CD14-positive monocyte (primary cell): ENCODE measurements at regions not wholly inside any gene's neighbourhood (a gene's known extent, or its start where the extent isn't known, plus 50 kb on each side); places are given as distances from the start of the nearest gene placed in this dataset.

ENCODE experiments used
- DNase-seq, 3 donors: peaks; one replicate each; pipeline ENCODE4 v3.0.0-alpha.2; 2011 to 2022
- H2AFZ ChIP-seq: 2 replicates; pipeline ENCODE4 v1.6.0; 2012; ENCODE audit warnings: mild to moderate bottlenecking, low read depth, low read length, inconsistent platforms; ENCODE audit not compliant: insufficient read depth, poor library complexity, severe bottlenecking
- H3K27ac ChIP-seq, 2 donors: 1 replicate in 1 of 2; 2 replicates in 1 of 2; pipeline ENCODE4 v1.5.1; 2012 to 2013; ENCODE audit warnings: low read length in 2 of 2, control low read depth in 1 of 2, inconsistent platforms in 1 of 2, low read depth in 1 of 2, mild to moderate bottlenecking in 1 of 2
- H3K27me3 ChIP-seq, 2 donors: one replicate each; pipeline versions ENCODE4 v1.6.0 to v1.6.1; 2011 to 2013; ENCODE audit warnings: low read length in 2 of 2; ENCODE audit not compliant: control insufficient read depth in 2 of 2, insufficient read depth in 2 of 2
- H3K36me3 ChIP-seq, 2 donors: replicated peaks in 1 of 2; 1 replicate in 1 of 2; 2 replicates in 1 of 2; pipeline versions ENCODE4 v1.5.1 to v1.6.1; 2012 to 2013; ENCODE audit warnings: low read length in 2 of 2, control low read depth in 1 of 2, inconsistent platforms in 1 of 2, mild to moderate bottlenecking in 1 of 2; ENCODE audit not compliant: insufficient read depth in 2 of 2, control insufficient read depth in 1 of 2
- H3K4me1 ChIP-seq, 2 donors: 1 replicate in 1 of 2; 2 replicates in 1 of 2; pipeline versions ENCODE4 v1.5.1 to v1.6.1; 2012 to 2013; ENCODE audit warnings: low read length in 2 of 2, control low read depth in 1 of 2, inconsistent platforms in 1 of 2, mild to moderate bottlenecking in 1 of 2, moderate library complexity in 1 of 2; ENCODE audit not compliant: insufficient read depth in 2 of 2, control insufficient read depth in 1 of 2
- H3K4me2 ChIP-seq: replicated peaks from 2 replicates; pipeline ENCODE3; 2012; ENCODE audit warnings: low read length, moderate library complexity, mild to moderate bottlenecking; ENCODE audit not compliant: poor library complexity, severe bottlenecking; ENCODE audit errors: extremely low read depth
- H3K4me3 ChIP-seq, 3 experiments: fragments of 200-600 bp in 1 of 3; sonication (generic) in 1 of 3; replicated peaks in 1 of 3; 1 replicate in 2 of 3; 2 replicates in 1 of 3; pipeline ENCODE4 v1.5.1; 2011 to 2013; ENCODE audit warnings: low read length in 3 of 3, mild to moderate bottlenecking in 3 of 3, control low read depth in 2 of 3, low read depth in 2 of 3, inconsistent platforms in 1 of 3, moderate library complexity in 1 of 3
- H3K79me2 ChIP-seq: 2 replicates; pipeline ENCODE4 v1.6.0; 2012; ENCODE audit warnings: mild to moderate bottlenecking, control low read depth, inconsistent platforms, low read length, moderate library complexity; ENCODE audit not compliant: insufficient read depth
- H3K9ac ChIP-seq: 2 replicates; pipeline ENCODE4 v1.6.0; 2017; ENCODE audit warnings: low read length, mild to moderate bottlenecking; ENCODE audit not compliant: insufficient read depth, poor library complexity, severe bottlenecking
- H3K9me3 ChIP-seq, 2 donors: replicated peaks in 1 of 2; 1 replicate in 1 of 2; 2 replicates in 1 of 2; pipeline versions ENCODE4 v1.5.1 to v1.6.1; 2012 to 2013; ENCODE audit warnings: low read length in 2 of 2, control low read depth in 1 of 2; ENCODE audit not compliant: control insufficient read depth in 1 of 2, insufficient read depth in 1 of 2
- H4K20me1 ChIP-seq: 2 replicates; pipeline ENCODE4 v1.6.0; 2012; ENCODE audit warnings: mild to moderate bottlenecking, low read length, control low read depth, moderate library complexity; ENCODE audit not compliant: insufficient read depth
- H3K27ac Mint-ChIP-seq, 7 donors: one replicate each; pipeline ENCODE4 v1.8.0; 2020; ENCODE audit warnings: mild to moderate bottlenecking in 7 of 7, mixed read lengths in 7 of 7, moderate library complexity in 6 of 7, inconsistent platforms in 2 of 7
- H3K27me3 Mint-ChIP-seq, 3 donors: one replicate each; pipeline ENCODE4 v1.8.0; 2021 to 2022; ENCODE audit warnings: low read depth in 3 of 3, mild to moderate bottlenecking in 3 of 3, mixed read lengths in 3 of 3, moderate library complexity in 3 of 3, inconsistent platforms in 1 of 3
- H3K36me3 Mint-ChIP-seq, 2 donors: one replicate each; pipeline ENCODE4 v1.8.0; 2020; ENCODE audit warnings: mixed read lengths in 2 of 2, inconsistent platforms in 1 of 2, mild to moderate bottlenecking in 1 of 2
- H3K4me1 Mint-ChIP-seq: one replicate; pipeline ENCODE4 v1.8.0; 2020; ENCODE audit warnings: mild to moderate bottlenecking, mixed read lengths
- H3K4me3 Mint-ChIP-seq, 2 donors: one replicate each; pipeline ENCODE4 v1.8.0; 2020; ENCODE audit warnings: mild to moderate bottlenecking in 2 of 2, mixed read lengths in 2 of 2, moderate library complexity in 1 of 2
- H3K9me3 Mint-ChIP-seq, 7 donors: one replicate each; pipeline ENCODE4 v1.8.0; 2020 to 2022; ENCODE audit warnings: mixed read lengths in 7 of 7, mild to moderate bottlenecking in 6 of 7, moderate library complexity in 6 of 7, inconsistent platforms in 2 of 7
- WGBS: methylation state at CpG from one replicate; pipeline ENCODE4 v1.1.5; 2013; ENCODE audit warnings: missing lambda C conversion rate; ENCODE audit not compliant: insufficient coverage; 5-methylcytosine and 5-hydroxymethylcytosine counted together
- intact Hi-C, 2 donors: fragments of 100-400 bp; cut with micrococcal nuclease; formaldehyde crosslinking; loops; one replicate each; pipeline versions ENCODE4 v1.15.0 to v1.15.1; 2023
- TF ChIP-seq, protein P1 (sequence below): fragments of 200-600 bp; IDR thresholded peaks from one replicate; pipeline ENCODE4 v1.8.0; 2022; ENCODE audit warnings: antibody characterized with exemption, mild to moderate bottlenecking

DNA sequence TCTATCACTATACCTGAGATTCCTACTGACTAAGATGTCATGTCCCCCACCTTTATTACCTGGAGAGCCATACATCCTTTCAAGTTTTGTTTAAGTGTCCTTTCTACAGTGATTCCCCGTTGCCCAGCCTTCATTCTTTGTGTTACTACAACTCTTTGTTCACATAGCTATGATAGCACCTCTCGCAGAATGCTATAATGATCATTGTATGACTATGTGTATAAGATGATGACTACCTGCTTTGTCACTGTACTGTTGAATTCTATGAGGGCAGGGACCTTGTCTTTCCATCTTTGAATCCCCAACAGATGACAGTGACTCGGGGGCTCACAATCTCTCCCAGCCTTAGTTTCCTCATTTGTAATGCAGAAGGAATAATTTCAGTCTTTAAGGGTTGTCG lies 361.2 kb downstream of the NPR3 start:
- TF ChIP-seq, protein P1, sequence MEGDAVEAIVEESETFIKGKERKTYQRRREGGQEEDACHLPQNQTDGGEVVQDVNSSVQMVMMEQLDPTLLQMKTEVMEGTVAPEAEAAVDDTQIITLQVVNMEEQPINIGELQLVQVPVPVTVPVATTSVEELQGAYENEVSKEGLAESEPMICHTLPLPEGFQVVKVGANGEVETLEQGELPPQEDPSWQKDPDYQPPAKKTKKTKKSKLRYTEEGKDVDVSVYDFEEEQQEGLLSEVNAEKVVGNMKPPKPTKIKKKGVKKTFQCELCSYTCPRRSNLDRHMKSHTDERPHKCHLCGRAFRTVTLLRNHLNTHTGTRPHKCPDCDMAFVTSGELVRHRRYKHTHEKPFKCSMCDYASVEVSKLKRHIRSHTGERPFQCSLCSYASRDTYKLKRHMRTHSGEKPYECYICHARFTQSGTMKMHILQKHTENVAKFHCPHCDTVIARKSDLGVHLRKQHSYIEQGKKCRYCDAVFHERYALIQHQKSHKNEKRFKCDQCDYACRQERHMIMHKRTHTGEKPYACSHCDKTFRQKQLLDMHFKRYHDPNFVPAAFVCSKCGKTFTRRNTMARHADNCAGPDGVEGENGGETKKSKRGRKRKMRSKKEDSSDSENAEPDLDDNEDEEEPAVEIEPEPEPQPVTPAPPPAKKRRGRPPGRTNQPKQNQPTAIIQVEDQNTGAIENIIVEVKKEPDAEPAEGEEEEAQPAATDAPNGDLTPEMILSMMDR = no peak
- H3K4me2 ChIP-seq = no peak overlapping the region
- no peak overlapping the region for H2AFZ ChIP-seq
- Mint-ChIP-seq H3K36me3 (no peaks in the 10 kb centered on the region), H3K9me3 (peaks cover 0 to 2% (median 0%) of the 10 kb centered on the region in 7 donors), H3K4me3 (no peak overlapping the region), H3K4me1 (no peaks in the 10 kb centered on the region), H3K27me3 (peaks cover 0 to 1% (median 0%) of the 10 kb centered on the region in 3 donors), H3K27ac (no peak overlapping the region)
- no CpG with 5 or more reads among the region's 4 CpGs for WGBS
- H3K27ac ChIP-seq = no peak overlapping the region
- intact Hi-C loops = no loop called here
- H3K9me3 ChIP-seq = no peaks in the 10 kb centered on the region
- no peaks in the 10 kb centered on the region for H3K36me3 ChIP-seq
- H3K4me1 ChIP-seq = no peaks in the 10 kb centered on the region
- no peaks in the 10 kb centered on the region for H4K20me1 ChIP-seq
- H3K79me2 ChIP-seq = no peaks in the 10 kb centered on the region
- no peak overlapping the region for H3K4me3 ChIP-seq
- DNase-seq = no peak
- no peak overlapping the region for H3K9ac ChIP-seq
- no peaks in the 10 kb centered on the region for H3K27me3 ChIP-seq

DNA sequence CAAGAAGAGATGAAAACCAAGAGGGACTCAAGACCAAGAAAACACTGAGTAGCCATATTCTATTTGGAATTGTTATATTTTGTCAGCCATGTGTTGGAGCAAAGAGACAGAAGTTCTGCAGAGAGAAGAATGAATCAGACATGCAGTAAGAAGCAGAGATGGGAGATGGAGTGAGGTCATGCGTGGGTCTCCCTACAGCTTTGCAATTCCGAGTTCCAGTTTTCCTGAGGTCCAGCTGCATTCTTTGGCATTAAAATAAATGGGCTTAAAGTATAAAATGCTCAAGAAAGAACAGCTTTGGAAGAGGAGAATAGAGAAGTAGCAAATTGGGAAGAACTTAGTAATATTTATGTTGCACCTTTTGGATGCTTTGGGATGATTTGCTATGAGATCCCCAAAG lies 361.6 kb downstream of the NPR3 start:
- Mint-ChIP-seq H3K27me3 (peaks cover 0 to 1% (median 0%) of the 10 kb centered on the region in 3 donors), H3K36me3 (no peaks in the 10 kb centered on the region), H3K9me3 (peaks cover 0 to 3% (median 0%) of the 10 kb centered on the region in 7 donors), H3K4me1 (no peaks in the 10 kb centered on the region), H3K27ac (no peak overlapping the region), H3K4me3 (no peak overlapping the region)
- no peak overlapping the region for H3K9ac ChIP-seq
- intact Hi-C loops = no loop called here
- H3K9me3 ChIP-seq = no peaks in the 10 kb centered on the region
- H3K36me3 ChIP-seq = no peaks in the 10 kb centered on the region
- WGBS = 86% methylated on average over 2 of the region's 2 CpGs
- no peak for DNase-seq
- H3K4me1 ChIP-seq = no peaks in the 10 kb centered on the region
- no peaks in the 10 kb centered on the region for H3K27me3 ChIP-seq
- H3K27ac ChIP-seq = no peak overlapping the region
- no peaks in the 10 kb centered on the region for H3K79me2 ChIP-seq
- H3K4me2 ChIP-seq = no peak overlapping the region
- no peak overlapping the region for H3K4me3 ChIP-seq
- no peak overlapping the region for H2AFZ ChIP-seq
- H4K20me1 ChIP-seq = no peaks in the 10 kb centered on the region
- TF ChIP-seq, protein P1 = no peak
